SK-N-SH treated with all-trans-retinoic acid at 6 μM for 48 hours (cell line): ENCODE measurements at regions not wholly inside any gene's neighbourhood (a gene's known extent, or its start where the extent isn't known, plus 50 kb on each side); places are given as distances from the start of the nearest gene placed in this dataset.

Experiments used
- ZFP30 ChIP-seq: fragments of 450-650 bp; formaldehyde crosslinking; IDR thresholded peaks from 2 replicates; pipeline ENCODE4 v1.5.0; 2022; ENCODE audit warnings: mild to moderate bottlenecking, moderate library complexity
- TF ChIP-seq, protein P1 (sequence below): fragments of 250-450 bp; sonication (Bioruptor Pico); IDR thresholded peaks from 2 replicates; pipeline ENCODE4 v1.8.0; 2021; ENCODE audit warnings: low read depth, mild to moderate bottlenecking, moderate library complexity, borderline replicate concordance

DNA sequence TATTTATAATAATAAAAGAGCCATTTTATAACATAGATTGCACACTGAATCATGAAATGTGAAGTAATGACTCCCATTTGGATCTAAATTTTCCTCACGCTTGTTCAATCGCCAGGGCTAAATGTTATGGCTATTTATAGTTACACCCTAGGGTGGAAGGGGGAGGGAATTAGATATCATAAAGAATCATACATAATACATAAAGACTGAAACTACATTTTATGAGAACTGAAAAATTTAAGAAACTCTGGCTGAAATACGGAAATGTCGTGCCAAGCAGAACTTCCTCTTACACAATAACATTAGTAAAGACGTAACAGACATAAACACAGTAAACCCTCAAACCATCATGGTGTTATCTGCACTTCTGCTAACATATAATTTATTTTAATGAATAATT, 327.5 kb upstream of the PHF14 start:
- no peak for TF ChIP-seq ZFP30 (CRISPR knock-in tag)
- TF ChIP-seq, protein P1, sequence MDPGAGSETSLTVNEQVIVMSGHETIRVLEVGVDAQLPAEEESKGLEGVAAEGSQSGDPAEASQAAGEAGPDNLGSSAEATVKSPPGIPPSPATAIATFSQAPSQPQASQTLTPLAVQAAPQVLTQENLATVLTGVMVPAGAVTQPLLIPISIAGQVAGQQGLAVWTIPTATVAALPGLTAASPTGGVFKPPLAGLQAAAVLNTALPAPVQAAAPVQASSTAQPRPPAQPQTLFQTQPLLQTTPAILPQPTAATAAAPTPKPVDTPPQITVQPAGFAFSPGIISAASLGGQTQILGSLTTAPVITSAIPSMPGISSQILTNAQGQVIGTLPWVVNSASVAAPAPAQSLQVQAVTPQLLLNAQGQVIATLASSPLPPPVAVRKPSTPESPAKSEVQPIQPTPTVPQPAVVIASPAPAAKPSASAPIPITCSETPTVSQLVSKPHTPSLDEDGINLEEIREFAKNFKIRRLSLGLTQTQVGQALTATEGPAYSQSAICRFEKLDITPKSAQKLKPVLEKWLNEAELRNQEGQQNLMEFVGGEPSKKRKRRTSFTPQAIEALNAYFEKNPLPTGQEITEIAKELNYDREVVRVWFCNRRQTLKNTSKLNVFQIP (CRISPR knock-in tag): no peak
